HepG2 (cell line): ENCODE measurements at regions not wholly inside any gene's neighbourhood (a gene's known extent, or its start where the extent isn't known, plus 50 kb on each side); places are given as distances from the start of the nearest gene placed in this dataset.

Experiments
- ESRRA ChIP-seq: sonication (generic); formaldehyde crosslinking; IDR thresholded peaks from 2 replicates; pipeline ENCODE4 v1.5.1; 2020; ENCODE audit warnings: mild to moderate bottlenecking, low read depth, missing genetic modification reagents
- GABPB1 ChIP-seq: IDR thresholded peaks from 2 replicates; pipeline ENCODE4 v1.6.1; 2016; ENCODE audit warnings: mild to moderate bottlenecking, missing genetic modification reagents, moderate library complexity, missing compliant biosample characterization
- HHEX ChIP-seq: IDR thresholded peaks from 2 replicates; pipeline ENCODE4 v1.6.1; 2016; ENCODE audit warnings: control low read depth
- HNF4A ChIP-seq: sonication (generic); formaldehyde crosslinking; IDR thresholded peaks from 2 replicates; pipeline ENCODE4 v1.4.0; 2020; ENCODE audit warnings: missing genetic modification reagents
- HNRNPUL1 ChIP-seq: fragments of 200-400 bp; formaldehyde crosslinking; IDR thresholded peaks from 2 replicates; pipeline ENCODE4 v1.6.1; 2017; ENCODE audit warnings: low read depth, mild to moderate bottlenecking, low read length, moderate library complexity
- IKZF5 ChIP-seq: IDR thresholded peaks from 2 replicates; pipeline ENCODE4 v1.6.1; 2018; ENCODE audit warnings: missing genetic modification reagents, mild to moderate bottlenecking, missing compliant biosample characterization
- NCOR1 ChIP-seq: fragments of 200-600 bp; sonication (generic); IDR thresholded peaks from 2 replicates; pipeline ENCODE4 v1.7.0; 2017; ENCODE audit warnings: antibody characterized with exemption, low read length, borderline replicate concordance
- NR2C2 ChIP-seq: sonication (generic); formaldehyde crosslinking; IDR thresholded peaks from 2 replicates; pipeline ENCODE4 v1.4.0; 2020; ENCODE audit warnings: missing genetic modification reagents, mild to moderate bottlenecking, moderate library complexity, borderline replicate concordance
- POLR2AphosphoS2 ChIP-seq: IDR thresholded peaks from 2 replicates; pipeline ENCODE4 v1.6.1; 2011; ENCODE audit warnings: low read depth, low read length, improper control_type of control experiment
- SNAPC5 ChIP-seq: sonication (generic); formaldehyde crosslinking; IDR thresholded peaks from 2 replicates; pipeline ENCODE4 v1.8.1; 2023; ENCODE audit warnings: mild to moderate bottlenecking, missing genetic modification reagents, borderline replicate concordance
- SNRNP70 ChIP-seq: fragments of 200-400 bp; formaldehyde crosslinking; IDR thresholded peaks from 2 replicates; pipeline ENCODE4 v1.6.1; 2017; ENCODE audit warnings: mild to moderate bottlenecking, low read depth, low read length, moderate library complexity
- TCF7L2 ChIP-seq: IDR thresholded peaks from 2 replicates; pipeline ENCODE4 v1.6.1; 2011; ENCODE audit warnings: mild to moderate bottlenecking, low read depth, low read length, moderate library complexity
- TIGD3 ChIP-seq: sonication (generic); formaldehyde crosslinking; IDR thresholded peaks from 2 replicates; pipeline ENCODE4 v1.5.1; 2020; ENCODE audit warnings: mild to moderate bottlenecking, missing genetic modification reagents, borderline replicate concordance
- ZBED4 ChIP-seq: sonication (generic); formaldehyde crosslinking; IDR thresholded peaks from 2 replicates; pipeline ENCODE4 v1.4.0; 2020; ENCODE audit warnings: missing genetic modification reagents, borderline replicate concordance
- ZEB1 ChIP-seq: IDR thresholded peaks from 2 replicates; pipeline ENCODE4 v1.6.1; 2012; ENCODE audit warnings: mild to moderate bottlenecking, low read depth, inconsistent platforms; ENCODE audit not compliant: insufficient replicate concordance
- ZNF251 ChIP-seq: sonication (generic); formaldehyde crosslinking; IDR thresholded peaks from 2 replicates; pipeline ENCODE4 v1.9.0; 2021; ENCODE audit warnings: mild to moderate bottlenecking, missing genetic modification reagents
- ZNF264 ChIP-seq: sonication (generic); formaldehyde crosslinking; IDR thresholded peaks from 2 replicates; pipeline ENCODE4 v1.4.0; 2020; ENCODE audit warnings: missing genetic modification reagents
- ZNF431 ChIP-seq: sonication (generic); formaldehyde crosslinking; IDR thresholded peaks from 2 replicates; pipeline ENCODE4 v1.9.0; 2022; ENCODE audit warnings: missing genetic modification reagents, low read depth, mild to moderate bottlenecking, borderline replicate concordance
- ZNF556 ChIP-seq: sonication (generic); formaldehyde crosslinking; IDR thresholded peaks from 2 replicates; pipeline ENCODE4 v1.4.0; 2020; ENCODE audit warnings: mild to moderate bottlenecking, missing genetic modification reagents, borderline replicate concordance
- ZNF672 ChIP-seq: sonication (generic); formaldehyde crosslinking; IDR thresholded peaks from 2 replicates; pipeline ENCODE4 v1.8.1; 2022; ENCODE audit warnings: missing genetic modification reagents
- ZNF713 ChIP-seq: sonication (generic); formaldehyde crosslinking; IDR thresholded peaks from 2 replicates; pipeline ENCODE4 v1.4.0; 2020; ENCODE audit warnings: mild to moderate bottlenecking, missing genetic modification reagents
- ZNF761 ChIP-seq: sonication (generic); formaldehyde crosslinking; conservative IDR thresholded peaks from 2 replicates; pipeline ENCODE4 v1.4.0; 2020; ENCODE audit warnings: mild to moderate bottlenecking, missing genetic modification reagents
- ZNF792 ChIP-seq: IDR thresholded peaks from 2 replicates; pipeline ENCODE4 v1.6.1; 2016

GRCh38 chr9:129558551-129559505 lies 62.1 kb downstream of the C9orf50 start (continued):
- peak; percentile 56 for TF ChIP-seq ZBED4 (CRISPR knock-in tag)
- peak; percentile 88 for TF ChIP-seq NR2C2
- TF ChIP-seq ZNF556 (CRISPR knock-in tag): peak; percentile 38; the same call in 1 of the 2 replicates
- TF ChIP-seq HHEX: 0 out of 2 replicates have a peak, but pooled peaks have one; percentile 4
- peak; percentile 71 for TF ChIP-seq IKZF5 (CRISPR knock-in tag)
- 0 out of 2 replicates have a peak, but pooled peaks have one; percentile 53 for TF ChIP-seq HNRNPUL1
- peak; percentile 80; the same call in 1 of the 2 replicates for TF ChIP-seq ZNF264 (CRISPR knock-in tag)
- peak; percentile 97 for TF ChIP-seq SNAPC5 (CRISPR knock-in tag)
- TF ChIP-seq TIGD3 (CRISPR knock-in tag): no peak
- peak; percentile 66; the same call in 1 of the 2 replicates for TF ChIP-seq ZNF251 (CRISPR knock-in tag)
- no peak for TF ChIP-seq ZNF713 (CRISPR knock-in tag)
- peak; percentile 87 for TF ChIP-seq HNF4A (CRISPR knock-in tag)
- TF ChIP-seq ZEB1: no peak
- TF ChIP-seq SNRNP70: no peak
- TF ChIP-seq ZNF792 (CRISPR knock-in tag): peak; percentile 94; the same call in 1 of the 2 replicates
- peak; percentile 74; the same call in 1 of the 2 replicates for TF ChIP-seq NCOR1
- peak; percentile 93 for TF ChIP-seq ZNF761
- TF ChIP-seq GABPB1 (CRISPR knock-in tag): peak; percentile 62
- no peak for TF ChIP-seq POLR2AphosphoS2
- peak; percentile 99 for TF ChIP-seq ESRRA (CRISPR knock-in tag)
- no peak for TF ChIP-seq TCF7L2
- 0 out of 2 replicates have a peak, but pooled peaks have one; percentile 54 for TF ChIP-seq ZNF431 (CRISPR knock-in tag)
- no peak for TF ChIP-seq ZNF672 (CRISPR knock-in tag)
